GM12878 (cell line): ENCODE measurements at regions not wholly inside any gene's neighbourhood (a gene's known extent, or its start where the extent isn't known, plus 50 kb on each side); places are given as distances from the start of the nearest gene placed in this dataset.
"Not testable (repeated sequence)": the region's sequence is repeated elsewhere in the genome, so short reads cannot be mapped to it uniquely, and the experiment has no call there.

Experiments used
- ATAC-seq: fragments of 200-7000 bp; cut with Tn5 transposase; 3 replicates; pipeline ENCODE4 v1.9.1; 2020; ENCODE audit warnings: mild to moderate bottlenecking, moderate library complexity
- BruUV-seq: library from RNA; stranded (reverse); fragments of 400-500 nt; replicated peaks from 2 replicates; lab custom pipeline; 2021; lab: Mats Ljungman, UMichigan
- CTCF ChIA-PET: fragments of 300-600 bp; sonication (Branson Sonifier 250); formaldehyde crosslinking; extraction: SDS; loops from one replicate; lab custom pipeline; 2021; ENCODE audit warnings: inconsistent platforms; lab: Yijun Ruan, JAX
- POLR2A ChIA-PET: fragments of 350-600 bp; formaldehyde crosslinking; extraction: SDS; loops from one replicate; lab custom pipeline; 2021; ENCODE audit warnings: inconsistent platforms; lab: Charles Lee
- RAD21 ChIA-PET: fragments of 300-600 bp; sonication (Branson Sonifier 250); formaldehyde crosslinking; loops from one replicate; lab custom pipeline; 2023; ENCODE audit warnings: antibody characterized with exemption; ENCODE audit not compliant: unreplicated experiment; lab: Charles Lee
- SMC1A ChIA-PET: fragments of 300-600 bp; sonication (Branson Sonifier 250); formaldehyde crosslinking; loops from one replicate; lab custom pipeline; 2023; ENCODE audit not compliant: unreplicated experiment, uncharacterized antibody; lab: Charles Lee
- DNase-seq: peaks from one replicate; pipeline ENCODE4 v3.0.0-alpha.2; 2011; ENCODE audit warnings: low read depth, low spot score
- FAIRE-seq: peaks from 3 replicates; lab custom pipeline; 2011; peaks lifted over from hg19 to GRCh38; lab: Jason Lieb, UNC
- H2AFZ ChIP-seq: 2 replicates; pipeline ENCODE4 v1.6.0; 2011; ENCODE audit warnings: low read depth, low read length, control low read depth; ENCODE audit not compliant: control insufficient read depth
- H3K27ac ChIP-seq: 2 replicates; pipeline ENCODE4 v1.5.1; 2011; ENCODE audit warnings: control low read depth; ENCODE audit not compliant: control insufficient read depth, insufficient read depth
- H3K27me3 ChIP-seq, 2 experiments: replicated peaks in 1 of 2; 2 replicates each; pipeline versions ENCODE4 v1.6.0 to v1.6.1; 2011; ENCODE audit warnings: low read length in 1 of 2; ENCODE audit not compliant: control insufficient read depth in 2 of 2, insufficient read depth in 2 of 2
- H3K36me3 ChIP-seq, 2 experiments: 2 replicates each; pipeline ENCODE4 v1.5.1; 2011; ENCODE audit warnings: low read length in 1 of 2; ENCODE audit not compliant: control insufficient read depth in 2 of 2, insufficient read depth in 2 of 2
- H3K4me1 ChIP-seq: 2 replicates; pipeline ENCODE4 v1.6.1; 2011; ENCODE audit warnings: mild to moderate bottlenecking, low read length, moderate library complexity, mixed read lengths; ENCODE audit not compliant: control insufficient read depth, insufficient read depth
- H3K4me2 ChIP-seq: 2 replicates; pipeline ENCODE4 v1.6.0; 2011; ENCODE audit warnings: control low read depth; ENCODE audit not compliant: control insufficient read depth, insufficient read depth
- H3K4me3 ChIP-seq: fragments of 200-600 bp; sonication (generic); 2 replicates; pipeline ENCODE4 v1.5.1; 2016
- H3K79me2 ChIP-seq: 2 replicates; pipeline ENCODE4 v1.6.0; 2011; ENCODE audit warnings: low read length; ENCODE audit not compliant: control insufficient read depth, insufficient read depth
- H3K9ac ChIP-seq: 2 replicates; pipeline ENCODE4 v1.8.0; 2011; ENCODE audit warnings: low read length, control low read depth, mixed read lengths; ENCODE audit not compliant: control insufficient read depth, insufficient read depth
- H3K9me3 ChIP-seq: replicated peaks from 3 replicates; pipeline ENCODE4 v1.5.1; 2011; ENCODE audit warnings: mild to moderate bottlenecking, low read length; ENCODE audit not compliant: control insufficient read depth, insufficient read depth
- H4K20me1 ChIP-seq: 2 replicates; pipeline ENCODE4 v1.6.0; 2011; ENCODE audit not compliant: control insufficient read depth, insufficient read depth
- EGR1 ChIP-seq, 2 experiments: IDR thresholded peaks; 1 replicate in 1 of 2; 2 replicates in 1 of 2; pipeline ENCODE4 v1.6.1; 2011 to 2012; ENCODE audit warnings: low read depth in 2 of 2, low read length in 2 of 2, borderline replicate concordance in 1 of 2, mild to moderate bottlenecking in 1 of 2, moderate library complexity in 1 of 2
- HDAC6 ChIP-seq: fragments of 200-600 bp; sonication (generic); IDR thresholded peaks from one replicate; pipeline ENCODE4 v1.8.0; 2017; ENCODE audit warnings: antibody characterized with exemption; ENCODE audit not compliant: unreplicated experiment
- NR2C2 ChIP-seq: IDR thresholded peaks from 2 replicates; pipeline ENCODE4 v1.6.1; 2011; ENCODE audit warnings: borderline replicate concordance, low read depth; ENCODE audit not compliant: control insufficient read depth, insufficient read length
- PML ChIP-seq: IDR thresholded peaks from 2 replicates; pipeline ENCODE4 v1.6.1; 2012; ENCODE audit warnings: low read length, inconsistent platforms
- RUNX3 ChIP-seq: IDR thresholded peaks from 2 replicates; pipeline ENCODE4 v1.6.1; 2012; ENCODE audit warnings: low read length, inconsistent platforms
- WGBS: methylation state at CpG from one replicate; pipeline ENCODE4 v1.1.6; 2016; ENCODE audit warnings: low lambda C conversion rate; ENCODE audit not compliant: insufficient replicate concordance, insufficient coverage; ENCODE audit errors: missing lambda C conversion rate; 5-methylcytosine and 5-hydroxymethylcytosine counted together
- in situ Hi-C: fragments of 300-500 bp; cut with MboI; formaldehyde crosslinking; loops from 9 replicates; pipeline ENCODE4 v1.14.3; 2018; ENCODE audit warnings: mixed read lengths
- intact Hi-C: fragments of 100-400 bp; cut with micrococcal nuclease; formaldehyde crosslinking; loops from one replicate; pipeline ENCODE4 v1.14.2; 2022; ENCODE audit not compliant: unreplicated experiment

- POLR2A ChIA-PET = no interaction called here
- Histone ChIP-seq H3K27ac (no peak overlapping the region), H3K27me3 (no peaks in the 10 kb centered on the region), H3K4me1 (no peaks in the 10 kb centered on the region), H3K9ac (no peak overlapping the region), H3K79me2 (no peaks in the 10 kb centered on the region), H3K4me2 (no peak overlapping the region), H4K20me1 (no peaks in the 10 kb centered on the region), H3K4me3 (no peak overlapping the region), H3K9me3 (no peaks in the 10 kb centered on the region; the same call in 2 of the 3 replicates), H3K36me3 (no peaks in the 10 kb centered on the region), H2AFZ (no peak overlapping the region)
- CTCF ChIA-PET = no interaction called here
- no peak for FAIRE-seq
- DNase-seq = no peak
- intact Hi-C loops = no loop called here
- TF ChIP-seq HDAC6 (no peak), PML (no peak), EGR1 (IDR thresholded peaks at IDR 0.05; ENCODE audit: borderline replicate concordance in 1 of 2, low read depth in 2 of 2, low read length in 2 of 2) (no peak), RUNX3 (no peak), NR2C2 (no peak)
- SMC1A ChIA-PET = no interaction called here
- WGBS = 0% methylated on average over 1 of the region's 1 CpG
- ATAC-seq = no peak
- BruUV-seq = no TSS peak
- RAD21 ChIA-PET = no interaction called here
- in situ Hi-C loops = no loop called here
Measured at GRCh38 chr13:88507909-88508308, 836.7 kb downstream of the SLITRK5 start.

- H3K4me3 ChIP-seq, H2AFZ ChIP-seq, H4K20me1 ChIP-seq, in situ Hi-C loops, ATAC-seq, H3K4me1 ChIP-seq, CTCF ChIA-PET, H3K36me3 ChIP-seq, BruUV-seq, RAD21 ChIA-PET, FAIRE-seq, H3K9me3 ChIP-seq, POLR2A ChIA-PET, DNase-seq, H3K9ac ChIP-seq, H3K27ac ChIP-seq, H3K79me2 ChIP-seq, SMC1A ChIA-PET, intact Hi-C loops, H3K4me2 ChIP-seq, H3K27me3 ChIP-seq: not testable (repeated sequence)
- 6% methylated on average over 2 of the region's 3 CpGs for whole genome bisulfite sequencing
Measured at GRCh38 chr13:88512993-88513392, 841.8 kb downstream of the SLITRK5 start.
